PC-3 (cell line): ENCODE measurements at regions not wholly inside any gene's neighbourhood (a gene's known extent, or its start where the extent isn't known, plus 50 kb on each side); places are given as distances from the start of the nearest gene placed in this dataset.

Source experiments
- CTCF ChIP-seq: fragments of 300-600 bp; sonication (generic); conservative IDR thresholded peaks from 2 replicates; pipeline ENCODE4 v1.5.1; 2017; ENCODE audit warnings: antibody characterized with exemption, low read depth, mild to moderate bottlenecking, low read length
- EZH2 ChIP-seq: fragments of 300-600 bp; sonication (generic); IDR thresholded peaks from one replicate; pipeline ENCODE4 v1.6.1; 2017; ENCODE audit warnings: antibody characterized with exemption, mild to moderate bottlenecking, low read length; ENCODE audit not compliant: unreplicated experiment

GRCh38 chr1:30660241-30660640, 63.1 kb downstream of the MATN1 start:
- TF ChIP-seq CTCF (no peak), EZH2 (no peak)
